PC-3 (cell line): ENCODE measurements at regions not wholly inside any gene's neighbourhood (a gene's known extent, or its start where the extent isn't known, plus 50 kb on each side); places are given as distances from the start of the nearest gene placed in this dataset.

Source experiments
- ATAC-seq: fragments of 200-7000 bp; cut with Tn5 transposase; 2 replicates; pipeline ENCODE4 v1.9.1; 2020; ENCODE audit warnings: mild to moderate bottlenecking, moderate library complexity
- BruUV-seq: library from RNA; stranded (reverse); fragments of 400-500 nt; replicated peaks from 2 replicates; lab custom pipeline; 2021; lab: Mats Ljungman, UMichigan
- CTCF ChIA-PET: fragments of 300-600 bp; sonication (Branson Sonifier 250); formaldehyde crosslinking; loops from one replicate; lab custom pipeline; 2022; ENCODE audit warnings: antibody characterized with exemption; lab: Charles Lee
- POLR2A ChIA-PET: fragments of 300-600 bp; sonication (Branson Sonifier 250); formaldehyde crosslinking; loops from one replicate; lab custom pipeline; 2022; ENCODE audit warnings: antibody characterized with exemption; ENCODE audit not compliant: unreplicated experiment; lab: Charles Lee
- DNase-seq: peaks from one replicate; pipeline ENCODE4 v3.0.0-alpha.2; 2015
- H2AFZ ChIP-seq: fragments of 300-600 bp; sonication (generic); 2 replicates; pipeline ENCODE4 v1.6.0; 2016; ENCODE audit warnings: antibody characterized with exemption, low read length
- H3F3A ChIP-seq: fragments of 300-600 bp; sonication (generic); one replicate; pipeline ENCODE4 v1.6.0; 2017; ENCODE audit warnings: antibody characterized with exemption, low read length, control low read depth, mild to moderate bottlenecking; ENCODE audit not compliant: unreplicated experiment
- H3K27ac ChIP-seq: fragments of 300-600 bp; sonication (generic); 2 replicates; pipeline ENCODE4 v1.5.1; 2016; ENCODE audit warnings: mild to moderate bottlenecking, low read length
- H3K27me3 ChIP-seq: fragments of 300-600 bp; sonication (generic); 2 replicates; pipeline ENCODE4 v1.6.1; 2016; ENCODE audit warnings: low read length, mixed read lengths
- H3K36me3 ChIP-seq: fragments of 300-600 bp; sonication (generic); 2 replicates; pipeline ENCODE4 v1.6.1; 2016; ENCODE audit warnings: low read depth, mixed run types, low read length, mixed read lengths
- H3K4me1 ChIP-seq: fragments of 300-600 bp; sonication (generic); 2 replicates; pipeline ENCODE4 v1.5.1; 2016; ENCODE audit warnings: low read length; ENCODE audit not compliant: insufficient read depth
- H3K4me2 ChIP-seq: fragments of 300-600 bp; sonication (generic); 2 replicates; pipeline ENCODE4 v1.6.0; 2016; ENCODE audit warnings: low read length
- H3K4me3 ChIP-seq: fragments of 300-600 bp; sonication (generic); 2 replicates; pipeline ENCODE4 v1.5.1; 2016; ENCODE audit warnings: mild to moderate bottlenecking, low read length, mixed read lengths
- H3K79me2 ChIP-seq: fragments of 300-600 bp; sonication (generic); 2 replicates; pipeline ENCODE4 v1.6.1; 2017; ENCODE audit warnings: low read length, mixed read lengths
- H3K9ac ChIP-seq: fragments of 300-600 bp; sonication (generic); 2 replicates; pipeline ENCODE4 v1.6.0; 2016; ENCODE audit warnings: mild to moderate bottlenecking, low read length
- H3K9me2 ChIP-seq: fragments of 300-600 bp; sonication (generic); replicated peaks from 2 replicates; pipeline ENCODE4 v1.6.1; 2016; ENCODE audit warnings: mixed run types, low read length, mixed read lengths
- H3K9me3 ChIP-seq: fragments of 300-600 bp; sonication (generic); 2 replicates; pipeline ENCODE4 v1.6.1; 2016; ENCODE audit warnings: low read length, mixed read lengths
- H4K20me1 ChIP-seq: fragments of 300-600 bp; sonication (generic); 2 replicates; pipeline ENCODE4 v1.6.1; 2016; ENCODE audit warnings: low read length, mixed read lengths
- CTCF ChIP-seq: fragments of 300-600 bp; sonication (generic); conservative IDR thresholded peaks from 2 replicates; pipeline ENCODE4 v1.5.1; 2017; ENCODE audit warnings: antibody characterized with exemption, low read depth, mild to moderate bottlenecking, low read length
- EZH2 ChIP-seq: fragments of 300-600 bp; sonication (generic); IDR thresholded peaks from one replicate; pipeline ENCODE4 v1.6.1; 2017; ENCODE audit warnings: antibody characterized with exemption, mild to moderate bottlenecking, low read length; ENCODE audit not compliant: unreplicated experiment
- EZH2phosphoT487 ChIP-seq: fragments of 300-600 bp; sonication (generic); IDR thresholded peaks from 2 replicates; pipeline ENCODE4 v1.6.1; 2018; ENCODE audit warnings: mild to moderate bottlenecking, antibody characterized with exemption, low read length, borderline replicate concordance
- intact Hi-C: fragments of 100-400 bp; cut with micrococcal nuclease; formaldehyde crosslinking; loops from 2 replicates; pipeline ENCODE4 v1.9.0; 2023

GRCh38 chr1:79190074-79190473, 183.5 kb upstream of the ADGRL4 start:
- no peaks in the 10 kb centered on the region for H3K36me3 ChIP-seq
- no peak overlapping the region for H3K9ac ChIP-seq
- DNase-seq (peak; percentile 79), ATAC-seq (peak; percentile 21)
- no TSS peak for BruUV-seq
- TF ChIP-seq CTCF: no peak
- TF ChIP-seq EZH2: no peak
- no peak for TF ChIP-seq EZH2phosphoT487
- CTCF ChIA-PET: no interaction called here
- H3K9me3 ChIP-seq: no peaks in the 10 kb centered on the region
- H3F3A ChIP-seq: no peaks in the 10 kb centered on the region
- POLR2A ChIA-PET: no interaction called here
- H3K4me1 ChIP-seq: peaks cover 40% of the 10 kb centered on the region
- peak overlapping the region; percentile 23; the same call in 1 of the 2 replicates for H3K27ac ChIP-seq
- H3K9me2 ChIP-seq: no peaks in the 10 kb centered on the region
- intact Hi-C loops: loop anchor here (5.0 kb wide), 1 partner anchor 98 kb away; no protein-coding TSS in a partner anchor
- no peak overlapping the region for H3K4me3 ChIP-seq
- H3K4me2 ChIP-seq: peak overlapping the region; percentile 11; the same call in 1 of the 2 replicates
- no peaks in the 10 kb centered on the region for H4K20me1 ChIP-seq
- H3K27me3 ChIP-seq: no peaks in the 10 kb centered on the region
- no peaks in the 10 kb centered on the region for H3K79me2 ChIP-seq
- H2AFZ ChIP-seq: no peak overlapping the region

- H3K9me3 ChIP-seq: no peaks in the 10 kb centered on the region
- ATAC-seq (peak; percentile 29), DNase-seq (peak; percentile 56)
- no peaks in the 10 kb centered on the region for H3K36me3 ChIP-seq
- TF ChIP-seq EZH2phosphoT487 (no peak), CTCF (no peak), EZH2 (no peak)
- H3K4me1 ChIP-seq: peaks cover 32% of the 10 kb centered on the region
- H3K79me2 ChIP-seq: no peaks in the 10 kb centered on the region
- H3K27me3 ChIP-seq: no peaks in the 10 kb centered on the region
- intact Hi-C loops: no loop called here
- POLR2A ChIA-PET: no interaction called here
- H3K4me2 ChIP-seq: peak overlapping the region; percentile 23; the same call in 1 of the 2 replicates
- no peak overlapping the region for H3K4me3 ChIP-seq
- no peaks in the 10 kb centered on the region for H4K20me1 ChIP-seq
- H3K9ac ChIP-seq: no peak overlapping the region
- no peak overlapping the region for H3K27ac ChIP-seq
- BruUV-seq: no TSS peak
- H3F3A ChIP-seq: no peaks in the 10 kb centered on the region
- CTCF ChIA-PET: no interaction called here
- H2AFZ ChIP-seq: no peak overlapping the region
- H3K9me2 ChIP-seq: no peaks in the 10 kb centered on the region
These were observed 181.8 kb upstream of the ADGRL4 start for GRCh38 chr1:79188337-79188736.

GRCh38 chr1:79186260-79186659, 179.7 kb upstream of the ADGRL4 start:
- ChIA-PET POLR2A (no interaction called here), CTCF (no interaction called here)
- H3K4me3 ChIP-seq: no peak overlapping the region
- no peaks in the 10 kb centered on the region for H3K9me2 ChIP-seq
- no peaks in the 10 kb centered on the region for H3K9me3 ChIP-seq
- H3K79me2 ChIP-seq: no peaks in the 10 kb centered on the region
- no peaks in the 10 kb centered on the region for H3K36me3 ChIP-seq
- TF ChIP-seq CTCF: no peak
- no peak for TF ChIP-seq EZH2
- no peak for TF ChIP-seq EZH2phosphoT487
- H3K27ac ChIP-seq: no peak overlapping the region
- H3K4me1 ChIP-seq: peaks cover 21% of the 10 kb centered on the region
- H2AFZ ChIP-seq: no peak overlapping the region
- no peaks in the 10 kb centered on the region for H3K27me3 ChIP-seq
- intact Hi-C loops: no loop called here
- no peak for DNase-seq
- no peak overlapping the region for H3K9ac ChIP-seq
- ATAC-seq: no peak
- no TSS peak for BruUV-seq
- no peaks in the 10 kb centered on the region for H3F3A ChIP-seq
- no peak overlapping the region for H3K4me2 ChIP-seq
- H4K20me1 ChIP-seq: no peaks in the 10 kb centered on the region
